ENCODE measurements at regions not wholly inside any gene's neighbourhood (a gene's known extent, or its start where the extent isn't known, plus 50 kb on each side); places are given as distances from the start of the nearest gene placed in this dataset.

- Histone ChIP-seq H3K23me2 (ENCODE audit: insufficient read length, low read depth, low read length, poor library complexity, severe bottlenecking) (no peaks in the 10 kb centered on the region), H3K4me1 (ENCODE audit: insufficient read depth, low read length) (no peaks in the 10 kb centered on the region; the same call in 1 of the 2 replicates), H3K56ac (ENCODE audit: insufficient read length, low read depth, low read length) (no peak overlapping the region), H3K4me2 (ENCODE audit: insufficient read depth, insufficient read length, low read length) (no peak overlapping the region), H3K79me1 (ENCODE audit: insufficient read depth, low read depth, low read length, poor library complexity, severe bottlenecking) (no peaks in the 10 kb centered on the region), H4K5ac (ENCODE audit: insufficient read length, low read depth, low read length) (no peak overlapping the region), H2AFZ (ENCODE audit: low read length) (no peak overlapping the region), H3K79me2 (ENCODE audit: insufficient read depth, low read length) (no peaks in the 10 kb centered on the region), H4K91ac (ENCODE audit: insufficient read length, low read depth, low read length) (no peak overlapping the region), H2BK12ac (ENCODE audit: insufficient read length, low read depth, low read length) (no peak overlapping the region), H2BK15ac (ENCODE audit: low read depth, low read length) (no peak overlapping the region), H2BK20ac (ENCODE audit: low read depth, low read length, poor library complexity, severe bottlenecking) (no peak overlapping the region), H3K9me3 (ENCODE audit: control insufficient read depth, low read depth, low read length) (no peaks in the 10 kb centered on the region), H3K9ac (ENCODE audit: extremely low read depth, insufficient read length, low read length) (no peak overlapping the region), H2AK5ac (ENCODE audit: insufficient read length, low read length) (no peak overlapping the region), H3T11ph (ENCODE audit: low read length) (no peak overlapping the region), H3K4ac (ENCODE audit: low read depth, low read length) (no peak overlapping the region), H3K23ac (ENCODE audit: insufficient read length, low read depth, low read length) (no peak overlapping the region), H2BK120ac (ENCODE audit: low read depth, low read length, poor library complexity, severe bottlenecking) (no peak overlapping the region), H3K18ac (ENCODE audit: insufficient read length, low read depth, low read length) (no peak overlapping the region), H3K27me3 (ENCODE audit: insufficient read depth, low read length) (no peaks in the 10 kb centered on the region), H4K20me1 (ENCODE audit: control insufficient read depth, insufficient read depth, insufficient read length) (no peaks in the 10 kb centered on the region), H3K27ac (ENCODE audit: insufficient read length, low read depth, low read length) (no peak overlapping the region), H2BK5ac (ENCODE audit: insufficient read length, low read length) (no peak overlapping the region), H3K14ac (ENCODE audit: insufficient read depth, low read length) (no peak overlapping the region), H4K8ac (replicated peaks; ENCODE audit: insufficient read length, low read depth, low read length) (no peak overlapping the region)
- Mint-ChIP-seq H3K27me3 (ENCODE audit: low read depth) (no peaks in the 10 kb centered on the region; the same call in 1 of the 2 replicates), H3K4me3 (no peak overlapping the region), H3K36me3 (ENCODE audit: insufficient read depth in 1 of 3, low read depth in 3 of 3) (peaks cover 0 to 2% (median 0%) of the 10 kb centered on the region in 3 experiments; a peak in 2 of 7 replicates), H3K27ac (peak overlapping the region in 1 of 3 experiments; percentile 87; a peak in 2 of 7 replicates), H3K4me1 (peaks cover 14 to 19% of the 10 kb centered on the region in 2 experiments), H3K9me3 (peaks cover 0 to 1% of the 10 kb centered on the region in 2 experiments; a peak in 2 of 5 replicates)
- no peak for TF ChIP-seq CTCF (conservative IDR thresholded peaks at IDR 0.05)
- DNase-seq: no peak
- WGBS (ENCODE audit: extremely low coverage, insufficient read length, low lambda C conversion rate): no CpG with 5 or more reads among the region's 6 CpGs
These were observed 278.4 kb downstream of the PARN start for GRCh38 chr16:14351647-14352046.

Measured in H9 (cell line).